HepG2 (cell line): ENCODE measurements at regions not wholly inside any gene's neighbourhood (a gene's known extent, or its start where the extent isn't known, plus 50 kb on each side); places are given as distances from the start of the nearest gene placed in this dataset.

Source experiments
- ATAC-seq: fragments of 200-7000 bp; cut with Tn5 transposase; 3 replicates; pipeline ENCODE4 v1.9.1; 2020; ENCODE audit warnings: mild to moderate bottlenecking, moderate library complexity
- BruUV-seq: library from RNA; stranded (reverse); fragments of 400-500 nt; replicated peaks from 2 replicates; lab custom pipeline; 2021; lab: Mats Ljungman, UMichigan
- CTCF ChIA-PET: fragments of 300-600 bp; formaldehyde crosslinking; extraction: SDS; loops from one replicate; lab custom pipeline; 2021; ENCODE audit warnings: low total read pairs, inconsistent platforms, low intra/inter-chr PET ratio; lab: Yijun Ruan, JAX
- POLR2A ChIA-PET: fragments of 350-600 bp; sonication (Branson Sonifier 250); formaldehyde crosslinking; loops from one replicate; lab custom pipeline; 2020; ENCODE audit warnings: antibody characterized with exemption, inconsistent platforms; lab: Yijun Ruan, JAX
- DNase-seq: peaks from one replicate; pipeline ENCODE4 v3.0.0-alpha.2; 2015; ENCODE audit warnings: low spot score
- FAIRE-seq: peaks from 3 replicates; lab custom pipeline; 2011; peaks lifted over from hg19 to GRCh38; lab: Jason Lieb, UNC
- H2AFZ ChIP-seq: one replicate; pipeline ENCODE4 v1.6.1; 2011; ENCODE audit warnings: low read length, inconsistent platforms
- H3K27ac ChIP-seq: fragments of 300-600 bp; 3 replicates; pipeline ENCODE4 v1.8.0; 2011; ENCODE audit warnings: mixed run types, mild to moderate bottlenecking, mixed read lengths, low read length, inconsistent platforms; ENCODE audit not compliant: insufficient read depth; ENCODE audit errors: extremely low read length
- H3K27me3 ChIP-seq, 2 experiments: fragments of 200-600 bp in 1 of 2; 2 replicates in 1 of 2; 3 replicates in 1 of 2; pipeline versions ENCODE4 v1.6.0 to v1.8.0; 2011; ENCODE audit warnings: low read length in 2 of 2, mild to moderate bottlenecking in 2 of 2, moderate library complexity in 2 of 2, inconsistent platforms in 1 of 2; ENCODE audit not compliant: insufficient read depth in 2 of 2, control insufficient read depth in 1 of 2
- H3K36me3 ChIP-seq, 2 experiments: fragments of 200-600 bp in 1 of 2; replicated peaks in 1 of 2; 2 replicates in 1 of 2; 3 replicates in 1 of 2; pipeline versions ENCODE4 v1.5.1 to v1.8.0; 2011; ENCODE audit warnings: low read length in 2 of 2, inconsistent platforms in 1 of 2; ENCODE audit not compliant: insufficient read depth in 2 of 2, control insufficient read depth in 1 of 2
- H3K4me1 ChIP-seq: 2 replicates; pipeline ENCODE4 v1.5.1; 2012; ENCODE audit warnings: low read length, inconsistent platforms; ENCODE audit not compliant: insufficient read depth
- H3K4me2 ChIP-seq: 2 replicates; pipeline ENCODE4 v1.6.0; 2011; ENCODE audit warnings: low read depth, low read length, inconsistent platforms
- H3K4me3 ChIP-seq, 3 experiments: fragments of 200-600 bp in 1 of 3; sonication (generic), shearing (Covaris generic) in 1 of 3; replicated peaks in 1 of 3; 2 replicates each; pipeline ENCODE4 v1.5.1; 2011 to 2016; ENCODE audit warnings: low read length in 3 of 3, inconsistent platforms in 2 of 3, low read depth in 2 of 3, mild to moderate bottlenecking in 2 of 3, control low read depth in 1 of 3, mixed read lengths in 1 of 3; ENCODE audit not compliant: insufficient read depth in 1 of 3
- H3K79me2 ChIP-seq: one replicate; pipeline ENCODE4 v1.6.1; 2011; ENCODE audit warnings: low read length, inconsistent platforms; ENCODE audit not compliant: insufficient read depth
- H3K9ac ChIP-seq: 2 replicates; pipeline ENCODE4 v1.6.0; 2011; ENCODE audit warnings: mild to moderate bottlenecking, low read depth, low read length, inconsistent platforms; ENCODE audit not compliant: insufficient read depth
- H3K9me3 ChIP-seq: 2 replicates; pipeline ENCODE4 v1.5.1; 2012; ENCODE audit warnings: mild to moderate bottlenecking, low read length
- H4K20me1 ChIP-seq: 2 replicates; pipeline ENCODE4 v1.6.0; 2011; ENCODE audit warnings: inconsistent platforms, mild to moderate bottlenecking, low read length, moderate library complexity; ENCODE audit not compliant: insufficient read depth
- ATF7-NPFF ChIP-seq: sonication (generic); formaldehyde crosslinking; IDR thresholded peaks from 2 replicates; pipeline ENCODE4 v1.8.1; 2023; ENCODE audit warnings: mild to moderate bottlenecking, low read depth, missing genetic modification reagents, moderate library complexity
- NFE2L1 ChIP-seq: sonication (generic); formaldehyde crosslinking; IDR thresholded peaks from 2 replicates; pipeline ENCODE4 v1.4.0; 2020; ENCODE audit warnings: missing genetic modification reagents, mild to moderate bottlenecking, borderline replicate concordance
- PITX1 ChIP-seq: sonication (generic); formaldehyde crosslinking; IDR thresholded peaks from 2 replicates; pipeline ENCODE4 v1.5.1; 2020; ENCODE audit warnings: mild to moderate bottlenecking, missing genetic modification reagents
- RARA ChIP-seq: IDR thresholded peaks from 2 replicates; pipeline ENCODE4 v1.6.1; 2016; ENCODE audit warnings: missing genetic modification reagents, missing compliant biosample characterization
- SALL2 ChIP-seq: sonication (generic); formaldehyde crosslinking; IDR thresholded peaks from 2 replicates; pipeline ENCODE4 v1.8.1; 2023; ENCODE audit warnings: mild to moderate bottlenecking, missing genetic modification reagents, inconsistent platforms
- TRIM24 ChIP-seq: sonication (generic); formaldehyde crosslinking; IDR thresholded peaks from 2 replicates; pipeline ENCODE4 v1.8.0; 2022; ENCODE audit warnings: mild to moderate bottlenecking, missing genetic modification reagents
- XRCC5 ChIP-seq: fragments of 200-400 bp; formaldehyde crosslinking; optimal IDR thresholded peaks from 2 replicates; pipeline ENCODE3; 2017; ENCODE audit warnings: mild to moderate bottlenecking, low read length
- ZNF335 ChIP-seq: sonication (generic); formaldehyde crosslinking; IDR thresholded peaks from 2 replicates; pipeline ENCODE4 v1.4.0; 2020; ENCODE audit warnings: missing genetic modification reagents
- ZNF546 ChIP-seq: sonication (generic); formaldehyde crosslinking; conservative IDR thresholded peaks from 2 replicates; pipeline ENCODE4 v1.8.1; 2023; ENCODE audit warnings: mild to moderate bottlenecking, missing genetic modification reagents
- ZNF83 ChIP-seq: sonication (generic); formaldehyde crosslinking; IDR thresholded peaks from 2 replicates; pipeline ENCODE4 v1.4.0; 2020; ENCODE audit warnings: missing genetic modification reagents, mild to moderate bottlenecking, borderline replicate concordance
- WGBS: methylation state at CpG from one replicate; pipeline ENCODE4 v1.1.6; 2017; ENCODE audit warnings: low lambda C conversion rate; 5-methylcytosine and 5-hydroxymethylcytosine counted together
- in situ Hi-C: cut with HindIII; loops from 2 replicates; pipeline ENCODE4 v1.10.0; 2017; ENCODE audit warnings: low pct_unique_long_range_greater_than_20kb; ENCODE audit not compliant: extremely low pct_ligation_motif_present
- intact Hi-C: fragments of 100-400 bp; cut with micrococcal nuclease; formaldehyde crosslinking; loops from one replicate; pipeline ENCODE4 v1.10.0; 2022; ENCODE audit not compliant: unreplicated experiment
- TF ChIP-seq, protein P1 (sequence below): sonication (generic); formaldehyde crosslinking; IDR thresholded peaks from 2 replicates; pipeline ENCODE4 v1.5.1; 2020; ENCODE audit warnings: mild to moderate bottlenecking, moderate library complexity, missing genetic modification reagents
- TF ChIP-seq, protein P2 (sequence below): sonication (generic); formaldehyde crosslinking; IDR thresholded peaks from 2 replicates; pipeline ENCODE4 v1.5.0; 2020; ENCODE audit warnings: mild to moderate bottlenecking, missing genetic modification reagents
- TF ChIP-seq, protein P3 (sequence below): sonication (generic); formaldehyde crosslinking; IDR thresholded peaks from 2 replicates; pipeline ENCODE4 v1.4.0; 2020; ENCODE audit warnings: missing genetic modification reagents, borderline replicate concordance
- TF ChIP-seq, protein P4 (sequence below): sonication (generic); formaldehyde crosslinking; IDR thresholded peaks from 2 replicates; pipeline ENCODE4 v1.4.0; 2020; ENCODE audit warnings: mild to moderate bottlenecking, missing genetic modification reagents
- TF ChIP-seq, protein P5 (sequence below): sonication (generic); formaldehyde crosslinking; IDR thresholded peaks from 2 replicates; pipeline ENCODE4 v1.8.1; 2023; ENCODE audit warnings: mild to moderate bottlenecking, moderate library complexity, missing genetic modification reagents

GRCh38 chr3:182693723-182694122, 99.6 kb upstream of the ATP11B start:
- ChIA-PET POLR2A (no interaction called here), CTCF (no interaction called here)
- no peak overlapping the region for H3K9ac ChIP-seq
- no peaks in the 10 kb centered on the region for H3K36me3 ChIP-seq
- ATAC-seq (no peak), FAIRE-seq (no peak), DNase-seq (no peak)
- in situ Hi-C loops (no loop called here), intact Hi-C loops (no loop called here)
- no peaks in the 10 kb centered on the region for H3K9me3 ChIP-seq
- H2AFZ ChIP-seq = no peak overlapping the region
- no peak overlapping the region for H3K4me3 ChIP-seq
- 22% methylated on average over 3 of the region's 3 CpGs for WGBS
- H3K4me1 ChIP-seq = no peaks in the 10 kb centered on the region
- no TSS peak for BruUV-seq
- no peaks in the 10 kb centered on the region for H4K20me1 ChIP-seq
- H3K27me3 ChIP-seq = 0 out of 5 replicates have a peak, but pooled peaks cover 0 to 2% of the 10 kb centered on the region in 2 experiments
- no peaks in the 10 kb centered on the region for H3K79me2 ChIP-seq
- TF ChIP-seq, protein P1, sequence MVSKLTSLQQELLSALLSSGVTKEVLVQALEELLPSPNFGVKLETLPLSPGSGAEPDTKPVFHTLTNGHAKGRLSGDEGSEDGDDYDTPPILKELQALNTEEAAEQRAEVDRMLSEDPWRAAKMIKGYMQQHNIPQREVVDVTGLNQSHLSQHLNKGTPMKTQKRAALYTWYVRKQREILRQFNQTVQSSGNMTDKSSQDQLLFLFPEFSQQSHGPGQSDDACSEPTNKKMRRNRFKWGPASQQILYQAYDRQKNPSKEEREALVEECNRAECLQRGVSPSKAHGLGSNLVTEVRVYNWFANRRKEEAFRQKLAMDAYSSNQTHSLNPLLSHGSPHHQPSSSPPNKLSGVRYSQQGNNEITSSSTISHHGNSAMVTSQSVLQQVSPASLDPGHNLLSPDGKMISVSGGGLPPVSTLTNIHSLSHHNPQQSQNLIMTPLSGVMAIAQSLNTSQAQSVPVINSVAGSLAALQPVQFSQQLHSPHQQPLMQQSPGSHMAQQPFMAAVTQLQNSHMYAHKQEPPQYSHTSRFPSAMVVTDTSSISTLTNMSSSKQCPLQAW (CRISPR knock-in tag) = no peak
- TF ChIP-seq, protein P2, sequence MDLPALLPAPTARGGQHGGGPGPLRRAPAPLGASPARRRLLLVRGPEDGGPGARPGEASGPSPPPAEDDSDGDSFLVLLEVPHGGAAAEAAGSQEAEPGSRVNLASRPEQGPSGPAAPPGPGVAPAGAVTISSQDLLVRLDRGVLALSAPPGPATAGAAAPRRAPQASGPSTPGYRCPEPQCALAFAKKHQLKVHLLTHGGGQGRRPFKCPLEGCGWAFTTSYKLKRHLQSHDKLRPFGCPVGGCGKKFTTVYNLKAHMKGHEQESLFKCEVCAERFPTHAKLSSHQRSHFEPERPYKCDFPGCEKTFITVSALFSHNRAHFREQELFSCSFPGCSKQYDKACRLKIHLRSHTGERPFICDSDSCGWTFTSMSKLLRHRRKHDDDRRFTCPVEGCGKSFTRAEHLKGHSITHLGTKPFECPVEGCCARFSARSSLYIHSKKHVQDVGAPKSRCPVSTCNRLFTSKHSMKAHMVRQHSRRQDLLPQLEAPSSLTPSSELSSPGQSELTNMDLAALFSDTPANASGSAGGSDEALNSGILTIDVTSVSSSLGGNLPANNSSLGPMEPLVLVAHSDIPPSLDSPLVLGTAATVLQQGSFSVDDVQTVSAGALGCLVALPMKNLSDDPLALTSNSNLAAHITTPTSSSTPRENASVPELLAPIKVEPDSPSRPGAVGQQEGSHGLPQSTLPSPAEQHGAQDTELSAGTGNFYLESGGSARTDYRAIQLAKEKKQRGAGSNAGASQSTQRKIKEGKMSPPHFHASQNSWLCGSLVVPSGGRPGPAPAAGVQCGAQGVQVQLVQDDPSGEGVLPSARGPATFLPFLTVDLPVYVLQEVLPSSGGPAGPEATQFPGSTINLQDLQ (CRISPR knock-in tag) = no peak
- TF ChIP-seq SALL2 (CRISPR knock-in tag) (no peak), NFE2L1 (CRISPR knock-in tag) (no peak), XRCC5 (no peak), ATF7-NPFF (CRISPR knock-in tag) (no peak), ZNF83 (CRISPR knock-in tag) (no peak), PITX1 (CRISPR knock-in tag) (no peak), ZNF335 (no peak), RARA (CRISPR knock-in tag) (no peak), ZNF546 (no peak), TRIM24 (no peak)
- TF ChIP-seq, protein P3, sequence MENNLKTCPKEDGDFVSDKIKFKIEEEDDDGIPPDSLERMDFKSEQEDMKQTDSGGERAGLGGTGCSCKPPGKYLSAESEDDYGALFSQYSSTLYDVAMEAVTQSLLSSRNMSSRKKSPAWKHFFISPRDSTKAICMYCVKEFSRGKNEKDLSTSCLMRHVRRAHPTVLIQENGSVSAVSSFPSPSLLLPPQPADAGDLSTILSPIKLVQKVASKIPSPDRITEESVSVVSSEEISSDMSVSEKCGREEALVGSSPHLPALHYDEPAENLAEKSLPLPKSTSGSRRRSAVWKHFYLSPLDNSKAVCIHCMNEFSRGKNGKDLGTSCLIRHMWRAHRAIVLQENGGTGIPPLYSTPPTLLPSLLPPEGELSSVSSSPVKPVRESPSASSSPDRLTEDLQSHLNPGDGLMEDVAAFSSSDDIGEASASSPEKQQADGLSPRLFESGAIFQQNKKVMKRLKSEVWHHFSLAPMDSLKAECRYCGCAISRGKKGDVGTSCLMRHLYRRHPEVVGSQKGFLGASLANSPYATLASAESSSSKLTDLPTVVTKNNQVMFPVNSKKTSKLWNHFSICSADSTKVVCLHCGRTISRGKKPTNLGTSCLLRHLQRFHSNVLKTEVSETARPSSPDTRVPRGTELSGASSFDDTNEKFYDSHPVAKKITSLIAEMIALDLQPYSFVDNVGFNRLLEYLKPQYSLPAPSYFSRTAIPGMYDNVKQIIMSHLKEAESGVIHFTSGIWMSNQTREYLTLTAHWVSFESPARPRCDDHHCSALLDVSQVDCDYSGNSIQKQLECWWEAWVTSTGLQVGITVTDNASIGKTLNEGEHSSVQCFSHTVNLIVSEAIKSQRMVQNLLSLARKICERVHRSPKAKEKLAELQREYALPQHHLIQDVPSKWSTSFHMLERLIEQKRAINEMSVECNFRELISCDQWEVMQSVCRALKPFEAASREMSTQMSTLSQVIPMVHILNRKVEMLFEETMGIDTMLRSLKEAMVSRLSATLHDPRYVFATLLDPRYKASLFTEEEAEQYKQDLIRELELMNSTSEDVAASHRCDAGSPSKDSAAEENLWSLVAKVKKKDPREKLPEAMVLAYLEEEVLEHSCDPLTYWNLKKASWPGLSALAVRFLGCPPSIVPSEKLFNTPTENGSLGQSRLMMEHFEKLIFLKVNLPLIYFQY (CRISPR knock-in tag) = no peak
- TF ChIP-seq, protein P4, sequence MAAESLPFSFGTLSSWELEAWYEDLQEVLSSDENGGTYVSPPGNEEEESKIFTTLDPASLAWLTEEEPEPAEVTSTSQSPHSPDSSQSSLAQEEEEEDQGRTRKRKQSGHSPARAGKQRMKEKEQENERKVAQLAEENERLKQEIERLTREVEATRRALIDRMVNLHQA (CRISPR knock-in tag) = no peak
- TF ChIP-seq, protein P5, sequence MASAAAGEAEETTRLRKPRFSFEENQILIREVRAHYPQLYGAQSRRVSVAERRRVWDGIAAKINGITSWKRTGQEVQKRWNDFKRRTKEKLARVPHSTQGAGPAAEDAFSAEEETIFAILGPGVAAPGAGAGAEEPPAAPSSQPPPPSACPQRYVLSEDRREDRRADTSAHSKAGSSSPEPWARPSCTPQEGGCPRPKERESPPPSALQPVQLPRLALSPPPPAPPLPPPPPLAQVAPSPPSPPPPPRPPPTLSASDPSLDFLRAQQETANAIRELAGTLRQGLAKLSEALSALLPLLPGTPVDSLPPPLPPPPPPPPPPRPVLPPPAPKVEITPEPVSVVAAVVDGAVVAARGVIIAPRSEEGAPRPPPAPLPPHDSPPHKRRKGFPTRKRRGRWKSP = no peak
- H3K27ac ChIP-seq = no peak overlapping the region
- no peak overlapping the region for H3K4me2 ChIP-seq
